ENCODE measurements at regions not wholly inside any gene's neighbourhood (a gene's known extent, or its start where the extent isn't known, plus 50 kb on each side); places are given as distances from the start of the nearest gene placed in this dataset.

DNA sequence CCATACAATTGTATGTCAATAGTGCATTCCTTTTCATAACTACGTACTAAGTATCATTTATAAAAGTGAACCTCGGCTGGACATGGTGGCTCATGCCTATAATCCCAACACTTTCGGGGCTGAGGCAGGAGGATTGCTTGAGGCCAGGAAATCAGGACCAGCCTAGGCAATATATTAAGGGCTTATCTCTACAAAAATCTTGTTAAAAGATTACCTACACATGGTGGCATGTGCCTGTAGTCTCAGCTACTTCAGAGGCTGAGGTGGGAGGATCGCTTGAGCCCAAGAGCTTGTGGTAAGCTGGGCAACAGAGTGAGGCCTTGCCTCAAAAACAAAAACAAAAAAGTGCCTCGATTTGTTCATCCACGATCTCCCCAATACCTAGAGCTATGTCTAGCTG lies 449.7 kb upstream of the SULF2 start:
- no peak overlapping the region for H3K4me3 ChIP-seq (ENCODE audit: low read depth, low read length)
- DNase-seq (ENCODE audit: low read depth), result no peak
- TF ChIP-seq, protein P1, sequence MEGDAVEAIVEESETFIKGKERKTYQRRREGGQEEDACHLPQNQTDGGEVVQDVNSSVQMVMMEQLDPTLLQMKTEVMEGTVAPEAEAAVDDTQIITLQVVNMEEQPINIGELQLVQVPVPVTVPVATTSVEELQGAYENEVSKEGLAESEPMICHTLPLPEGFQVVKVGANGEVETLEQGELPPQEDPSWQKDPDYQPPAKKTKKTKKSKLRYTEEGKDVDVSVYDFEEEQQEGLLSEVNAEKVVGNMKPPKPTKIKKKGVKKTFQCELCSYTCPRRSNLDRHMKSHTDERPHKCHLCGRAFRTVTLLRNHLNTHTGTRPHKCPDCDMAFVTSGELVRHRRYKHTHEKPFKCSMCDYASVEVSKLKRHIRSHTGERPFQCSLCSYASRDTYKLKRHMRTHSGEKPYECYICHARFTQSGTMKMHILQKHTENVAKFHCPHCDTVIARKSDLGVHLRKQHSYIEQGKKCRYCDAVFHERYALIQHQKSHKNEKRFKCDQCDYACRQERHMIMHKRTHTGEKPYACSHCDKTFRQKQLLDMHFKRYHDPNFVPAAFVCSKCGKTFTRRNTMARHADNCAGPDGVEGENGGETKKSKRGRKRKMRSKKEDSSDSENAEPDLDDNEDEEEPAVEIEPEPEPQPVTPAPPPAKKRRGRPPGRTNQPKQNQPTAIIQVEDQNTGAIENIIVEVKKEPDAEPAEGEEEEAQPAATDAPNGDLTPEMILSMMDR (IDR thresholded peaks at IDR 0.05; ENCODE audit: low read depth, low read length, missing control alignments), result no peak

DNA sequence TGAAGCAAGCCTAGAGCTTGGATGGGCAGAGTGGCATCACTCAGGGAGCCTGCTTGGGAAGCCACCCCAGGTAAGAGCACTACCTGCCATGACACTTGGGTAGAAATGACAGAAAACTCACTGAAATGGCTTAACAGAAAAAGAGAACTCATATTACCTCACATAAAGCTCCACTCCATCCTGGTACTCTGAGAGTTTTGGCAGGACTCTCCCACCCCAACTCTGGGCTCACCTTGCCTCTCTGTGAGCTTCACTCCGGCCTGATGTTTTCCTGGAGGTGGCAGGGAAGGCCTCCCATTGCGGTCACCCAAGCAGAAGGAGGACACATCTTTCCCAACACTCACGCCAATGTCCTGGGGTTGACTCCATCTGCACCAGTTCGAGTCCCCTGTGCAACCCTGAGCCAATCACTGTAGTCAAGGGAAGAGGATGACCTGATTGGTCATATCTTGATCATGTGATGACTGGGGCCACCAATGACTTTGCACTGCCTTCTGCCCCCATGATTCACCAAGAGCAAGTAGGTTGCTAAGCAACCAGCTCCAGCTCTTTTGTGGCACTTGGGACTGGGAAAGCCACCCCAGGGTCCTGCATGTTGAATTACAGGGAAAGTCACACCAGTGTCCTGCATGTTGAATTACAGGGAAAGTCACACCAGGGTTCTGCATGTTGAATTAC lies 446.1 kb upstream of the SULF2 start:
- no peak for DNase-seq (ENCODE audit: low read depth)
- TF ChIP-seq, protein P1 (IDR thresholded peaks at IDR 0.05; ENCODE audit: low read depth, low read length, missing control alignments), result no peak
- no peak overlapping the region for H3K4me3 ChIP-seq (ENCODE audit: low read depth, low read length)

DNA sequence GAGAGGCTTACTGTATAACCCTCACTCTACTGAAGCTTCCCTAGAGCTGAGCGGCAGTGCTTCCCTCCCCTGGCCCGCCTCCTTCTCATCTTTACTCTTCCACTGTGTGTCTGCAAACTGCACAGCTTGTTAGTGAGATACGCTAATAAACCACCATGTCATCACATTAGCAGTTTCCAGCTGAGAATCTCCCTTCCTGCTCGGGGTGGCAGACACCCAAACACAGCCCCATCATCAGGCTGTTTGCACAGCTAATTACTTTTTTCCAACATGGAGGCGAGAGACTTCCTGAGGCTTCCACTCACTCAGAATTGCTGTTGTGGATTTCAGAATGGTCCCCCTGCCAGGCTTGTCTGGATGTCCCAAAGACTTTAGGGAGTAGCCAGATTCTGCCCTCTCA lies 444.9 kb upstream of the SULF2 start:
- no peak for DNase-seq (ENCODE audit: low read depth)
- no peak overlapping the region for H3K4me3 ChIP-seq (ENCODE audit: low read depth, low read length)
- TF ChIP-seq, protein P1 (IDR thresholded peaks at IDR 0.05; ENCODE audit: low read depth, low read length, missing control alignments), result no peak

DNA sequence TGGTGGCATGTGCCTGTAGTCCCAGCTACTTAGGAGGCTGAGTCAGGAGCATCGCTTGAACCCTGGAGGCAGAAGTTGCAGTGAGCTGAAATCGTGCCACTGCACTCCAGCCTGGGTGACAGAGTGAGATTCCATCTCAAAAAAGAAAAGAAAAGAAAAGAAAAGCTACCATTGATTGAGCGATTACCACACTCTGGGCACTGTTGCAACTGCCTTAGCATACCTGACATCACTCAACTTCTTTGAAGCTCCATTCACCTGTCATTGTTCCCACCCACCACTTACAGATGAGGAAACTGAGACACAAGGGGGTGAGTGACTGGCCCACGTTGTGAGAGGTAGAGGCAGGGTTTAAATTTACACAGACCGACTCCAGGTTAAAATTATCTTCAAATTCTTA lies 442.1 kb upstream of the SULF2 start:
- no peak for DNase-seq (ENCODE audit: low read depth)
- no peak overlapping the region for H3K4me3 ChIP-seq (ENCODE audit: low read depth, low read length)
- TF ChIP-seq, protein P1 (IDR thresholded peaks at IDR 0.05; ENCODE audit: low read depth, low read length, missing control alignments), result no peak

DNA sequence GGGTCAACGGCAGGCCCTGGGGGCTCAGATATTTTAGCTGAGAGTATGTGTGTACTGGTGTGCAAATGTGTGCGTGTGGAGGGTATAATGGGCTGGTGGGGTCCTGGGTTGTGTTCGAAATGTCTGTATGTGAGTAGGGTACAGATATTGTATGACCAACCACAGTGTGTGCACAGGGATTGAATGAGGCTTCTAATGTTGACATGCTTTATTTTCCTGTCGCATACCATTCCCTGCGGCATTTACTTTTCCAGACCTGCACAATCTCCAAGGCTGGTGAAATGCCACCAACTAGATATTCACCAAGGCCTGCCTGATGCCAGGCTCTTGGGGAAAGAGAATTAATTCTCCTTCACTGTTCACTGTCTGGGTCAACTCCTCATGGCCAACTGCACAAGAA lies 441.4 kb upstream of the SULF2 start:
- H3K4me3 ChIP-seq (ENCODE audit: low read depth, low read length), result no peak overlapping the region
- TF ChIP-seq, protein P1 (IDR thresholded peaks at IDR 0.05; ENCODE audit: low read depth, low read length, missing control alignments), result no peak
- DNase-seq (ENCODE audit: low read depth), result no peak

DNA sequence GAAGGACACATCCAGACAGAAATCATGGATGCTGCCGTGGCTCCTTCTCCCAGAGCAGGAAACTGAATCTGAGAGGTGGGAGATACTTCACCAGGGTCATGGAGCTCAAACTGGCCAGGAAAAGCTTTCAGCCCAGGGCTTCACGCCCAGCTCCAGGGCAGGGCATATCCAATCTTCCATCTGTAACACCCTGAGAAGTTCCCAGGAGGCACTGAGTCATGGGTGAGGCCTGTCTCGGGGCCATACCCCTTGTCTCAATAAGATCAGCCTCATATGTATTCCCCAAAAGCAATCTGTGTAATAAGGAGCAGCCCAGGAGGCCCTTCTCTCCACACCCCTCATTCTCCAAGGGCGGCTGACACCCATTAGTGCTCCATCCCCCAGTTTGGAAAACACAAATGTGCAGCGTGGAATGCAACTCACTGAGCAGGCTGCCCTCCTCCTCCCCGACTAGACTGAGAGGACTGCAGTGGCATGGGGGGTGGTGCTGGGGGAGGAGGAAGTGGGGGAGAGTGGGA lies 439.3 kb upstream of the SULF2 start:
- no peak for DNase-seq (ENCODE audit: low read depth)
- H3K4me3 ChIP-seq (ENCODE audit: low read depth, low read length), result no peak overlapping the region
- TF ChIP-seq, protein P1 (IDR thresholded peaks at IDR 0.05; ENCODE audit: low read depth, low read length, missing control alignments), result no peak

DNA sequence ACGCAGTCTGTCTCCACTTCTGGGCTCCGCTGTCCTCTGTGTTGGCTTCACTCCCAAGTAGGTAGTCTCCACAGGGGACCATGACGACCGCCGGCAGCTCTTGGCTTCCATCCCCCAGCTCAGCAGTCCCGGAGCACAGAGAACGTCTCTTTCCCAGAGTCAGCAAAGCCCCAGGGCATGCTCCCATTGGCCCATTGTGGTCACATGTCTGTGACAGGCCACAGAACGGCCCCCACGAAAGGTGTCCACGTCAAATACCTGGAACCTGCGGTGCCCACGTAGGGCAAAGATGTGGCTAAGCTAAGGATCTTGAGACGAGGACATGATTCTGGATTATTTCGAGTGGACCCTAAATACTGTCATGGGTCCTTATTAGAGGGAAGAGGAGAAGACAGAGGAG lies 438.4 kb upstream of the SULF2 start:
- no peak for DNase-seq (ENCODE audit: low read depth)
- TF ChIP-seq, protein P1 (IDR thresholded peaks at IDR 0.05; ENCODE audit: low read depth, low read length, missing control alignments), result no peak
- no peak overlapping the region for H3K4me3 ChIP-seq (ENCODE audit: low read depth, low read length)

All from GM12864 (cell line).